HG03354 (cell line): ENCODE measurements at regions not wholly inside any gene's neighbourhood (a gene's known extent, or its start where the extent isn't known, plus 50 kb on each side); places are given as distances from the start of the nearest gene placed in this dataset.

Source experiments
- ATAC-seq: cut with Tn5 transposase; IDR thresholded peaks from one replicate; pipeline ENCODE4 v1.9.1; 2021; ENCODE audit warnings: mild to moderate bottlenecking; ENCODE audit not compliant: unreplicated experiment, poor library complexity, severe bottlenecking

DNA sequence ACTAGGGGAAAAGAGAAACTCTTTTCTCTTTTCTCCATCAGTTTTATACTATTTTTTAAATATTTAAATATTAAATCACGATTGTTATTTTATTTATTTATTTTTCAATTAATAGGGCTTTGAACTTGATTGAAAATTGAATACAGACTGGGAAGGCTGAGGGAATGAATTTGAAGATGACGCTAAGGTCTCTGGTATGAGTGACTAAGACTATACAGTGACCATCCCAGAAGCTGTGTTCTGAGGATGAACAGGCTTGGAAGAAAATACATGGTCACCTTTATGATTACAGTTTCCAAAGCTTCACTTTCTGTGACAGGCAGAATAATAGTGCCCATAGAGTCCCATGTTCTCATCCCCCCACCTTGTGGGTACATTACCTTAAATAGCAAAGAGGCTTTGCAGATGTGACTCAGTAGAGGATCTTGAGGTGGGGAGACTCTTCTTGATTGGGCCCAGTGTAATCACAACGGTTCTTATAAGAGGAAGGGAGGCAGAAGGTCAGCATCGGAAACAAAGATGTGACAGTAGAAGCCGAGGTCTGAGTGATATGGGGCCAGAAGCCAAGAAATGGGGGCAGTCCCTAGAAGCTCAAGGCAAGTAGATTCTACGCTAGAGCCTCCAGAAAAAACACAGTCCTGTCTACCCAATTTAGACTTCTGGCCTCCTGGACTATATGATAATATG lies 51.0 kb upstream of the LPP start:
- no peak for ATAC-seq

GRCh38 chr3:188104050-188104449 lies 49.9 kb upstream of the LPP start:
- no peak for ATAC-seq
